PC-3 (cell line): ENCODE measurements at regions not wholly inside any gene's neighbourhood (a gene's known extent, or its start where the extent isn't known, plus 50 kb on each side); places are given as distances from the start of the nearest gene placed in this dataset.

ENCODE experiments used
- CTCF ChIP-seq: fragments of 300-600 bp; sonication (generic); conservative IDR thresholded peaks from 2 replicates; pipeline ENCODE4 v1.5.1; 2017; ENCODE audit warnings: antibody characterized with exemption, low read depth, mild to moderate bottlenecking, low read length
- EZH2 ChIP-seq: fragments of 300-600 bp; sonication (generic); IDR thresholded peaks from one replicate; pipeline ENCODE4 v1.6.1; 2017; ENCODE audit warnings: antibody characterized with exemption, mild to moderate bottlenecking, low read length; ENCODE audit not compliant: unreplicated experiment
- EZH2phosphoT487 ChIP-seq: fragments of 300-600 bp; sonication (generic); IDR thresholded peaks from 2 replicates; pipeline ENCODE4 v1.6.1; 2018; ENCODE audit warnings: mild to moderate bottlenecking, antibody characterized with exemption, low read length, borderline replicate concordance

GRCh38 chr3:144312702-144313101 is 341.1 kb downstream of the DIPK2A start:
- TF ChIP-seq EZH2 (no peak), CTCF (no peak), EZH2phosphoT487 (no peak)
